BJ (cell line): ENCODE measurements at regions not wholly inside any gene's neighbourhood (a gene's known extent, or its start where the extent isn't known, plus 50 kb on each side); places are given as distances from the start of the nearest gene placed in this dataset.

ENCODE experiments used
- CTCF ChIA-PET: fragments of 350-600 bp; formaldehyde crosslinking; extraction: SDS; loops from one replicate; lab custom pipeline; 2021; ENCODE audit warnings: antibody characterized with exemption, inconsistent platforms; lab: Yijun Ruan, JAX
- POLR2A ChIA-PET: fragments of 300-600 bp; sonication (Branson Sonifier 250); formaldehyde crosslinking; extraction: SDS; loops from one replicate; lab custom pipeline; 2021; ENCODE audit warnings: antibody characterized with exemption; lab: Charles Lee
- DNase-seq: peaks from one replicate; pipeline ENCODE4 v3.0.0-alpha.2; 2011; ENCODE audit warnings: low read depth
- H3K27me3 ChIP-seq: 2 replicates; pipeline ENCODE4 v1.6.0; 2011; ENCODE audit warnings: low read length; ENCODE audit not compliant: control insufficient read depth, insufficient read depth
- H3K36me3 ChIP-seq: 2 replicates; pipeline ENCODE4 v1.5.1; 2011; ENCODE audit warnings: low read length; ENCODE audit not compliant: control insufficient read depth, insufficient read depth
- H3K4me3 ChIP-seq: 2 replicates; pipeline ENCODE4 v1.5.1; 2011; ENCODE audit warnings: low read depth, mild to moderate bottlenecking, control low read depth, low read length
- CTCF ChIP-seq: IDR thresholded peaks from 2 replicates; pipeline ENCODE4 v1.5.1; 2011; ENCODE audit warnings: low read depth, mild to moderate bottlenecking, control low read depth, inconsistent platforms, low read length, moderate library complexity; ENCODE audit not compliant: insufficient read depth

GRCh38 chr5:117072439-117072838, 497.8 kb upstream of the SEMA6A start:
- CTCF ChIA-PET = no interaction called here
- no peak for TF ChIP-seq CTCF
- Histone ChIP-seq H3K4me3 (no peak overlapping the region), H3K27me3 (no peaks in the 10 kb centered on the region), H3K36me3 (no peaks in the 10 kb centered on the region)
- POLR2A ChIA-PET = no interaction called here
- no peak for DNase-seq

- POLR2A ChIA-PET = no interaction called here
- Histone ChIP-seq H3K36me3 (no peaks in the 10 kb centered on the region), H3K4me3 (no peak overlapping the region), H3K27me3 (no peaks in the 10 kb centered on the region)
- CTCF ChIA-PET = no interaction called here
- no peak for DNase-seq
- TF ChIP-seq CTCF = no peak
These were observed 491.2 kb upstream of the SEMA6A start for GRCh38 chr5:117065800-117066199.

GRCh38 chr5:117065161-117065560, 490.5 kb upstream of the SEMA6A start:
- H3K4me3 ChIP-seq = no peak overlapping the region
- no peak for TF ChIP-seq CTCF
- H3K27me3 ChIP-seq = no peaks in the 10 kb centered on the region
- no peaks in the 10 kb centered on the region for H3K36me3 ChIP-seq
- no peak for DNase-seq
- ChIA-PET CTCF (no interaction called here), POLR2A (no interaction called here)

GRCh38 chr5:117060099-117060498, 485.5 kb upstream of the SEMA6A start:
- CTCF ChIA-PET = no interaction called here
- H3K36me3 ChIP-seq = no peaks in the 10 kb centered on the region

GRCh38 chr5:117058740-117059139, 484.1 kb upstream of the SEMA6A start:
- POLR2A ChIA-PET = no interaction called here

More at GRCh38 chr5:117060099-117060498, 485.5 kb upstream of the SEMA6A start:
- POLR2A ChIA-PET = no interaction called here
- H3K4me3 ChIP-seq = no peak overlapping the region
- no peak for TF ChIP-seq CTCF
- H3K27me3 ChIP-seq = no peaks in the 10 kb centered on the region
- no peak for DNase-seq

More at GRCh38 chr5:117058740-117059139, 484.1 kb upstream of the SEMA6A start:
- Histone ChIP-seq H3K36me3 (no peaks in the 10 kb centered on the region), H3K27me3 (no peaks in the 10 kb centered on the region), H3K4me3 (no peak overlapping the region)
- TF ChIP-seq CTCF = no peak
- CTCF ChIA-PET = no interaction called here
- no peak for DNase-seq
